ENCODE measurements at regions not wholly inside any gene's neighbourhood (a gene's known extent, or its start where the extent isn't known, plus 50 kb on each side); places are given as distances from the start of the nearest gene placed in this dataset.

DNA sequence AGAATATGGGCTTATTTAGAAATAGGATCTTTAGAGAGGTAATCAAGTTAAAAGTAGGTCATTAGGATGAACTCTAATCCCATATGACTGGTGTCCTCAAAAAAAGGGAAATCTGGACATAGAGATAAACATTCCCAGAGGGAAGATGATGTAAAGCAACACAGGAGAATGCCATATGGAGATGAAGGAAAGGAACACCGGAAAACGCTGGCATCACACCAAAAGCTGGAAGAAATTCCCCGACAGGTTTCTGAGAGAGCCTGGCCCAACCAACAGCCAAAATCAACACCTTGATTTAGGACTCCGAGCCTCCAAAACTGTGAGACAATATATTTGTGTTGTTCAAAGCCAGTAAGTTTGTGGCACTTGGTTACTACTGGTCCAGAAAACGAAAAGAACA is 296.7 kb downstream of the DSEL start:
- DNase-seq: no peak

DNA sequence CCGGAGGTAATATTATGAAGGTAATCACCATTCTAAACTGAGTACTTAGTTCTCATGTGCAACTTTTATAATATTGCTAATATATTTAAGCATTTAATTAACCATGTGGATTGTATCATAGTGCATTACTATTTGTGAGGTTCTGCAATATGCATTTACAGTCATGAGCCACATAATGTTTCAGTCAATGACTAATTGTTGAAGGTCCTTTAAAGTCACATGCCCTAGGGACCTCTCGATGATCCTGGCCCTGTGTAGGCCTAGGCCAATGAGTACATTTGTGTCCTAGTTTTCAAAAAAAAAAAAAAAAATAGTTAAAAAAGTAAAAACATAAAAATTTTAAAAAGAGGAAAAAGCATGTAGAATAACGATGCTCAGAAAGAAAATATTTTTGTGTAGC is 298.0 kb downstream of the DSEL start:
- peak; percentile 5 for DNase-seq

DNA sequence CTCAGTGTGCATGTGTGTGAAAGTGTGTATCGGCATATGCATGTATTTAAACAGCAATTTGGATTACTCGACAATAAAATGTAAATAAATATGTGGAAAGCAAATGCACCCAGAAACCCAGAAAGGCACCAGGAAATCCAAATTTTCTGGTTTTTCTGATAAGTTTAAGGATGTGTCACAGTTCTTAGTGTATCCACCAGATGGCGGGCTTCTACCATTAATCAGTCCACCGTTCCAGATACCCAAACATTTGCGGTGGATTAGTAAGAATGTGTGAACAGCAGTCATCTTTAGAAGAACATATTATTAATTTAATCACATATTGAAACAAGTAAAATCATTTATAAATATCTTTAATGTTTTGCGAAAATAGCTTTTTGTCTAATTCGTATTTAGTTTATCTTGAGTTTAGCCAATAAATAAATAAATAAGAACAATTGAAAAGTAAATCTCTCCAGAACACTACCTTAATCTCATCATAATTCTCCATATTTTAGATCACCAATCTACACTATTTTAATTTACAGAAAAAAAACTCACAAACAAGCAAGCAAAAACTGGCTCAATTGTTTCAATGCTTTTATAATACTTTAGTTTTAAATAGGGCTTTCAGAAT is 298.9 kb downstream of the DSEL start:
- DNase-seq: peak; percentile 65

DNA sequence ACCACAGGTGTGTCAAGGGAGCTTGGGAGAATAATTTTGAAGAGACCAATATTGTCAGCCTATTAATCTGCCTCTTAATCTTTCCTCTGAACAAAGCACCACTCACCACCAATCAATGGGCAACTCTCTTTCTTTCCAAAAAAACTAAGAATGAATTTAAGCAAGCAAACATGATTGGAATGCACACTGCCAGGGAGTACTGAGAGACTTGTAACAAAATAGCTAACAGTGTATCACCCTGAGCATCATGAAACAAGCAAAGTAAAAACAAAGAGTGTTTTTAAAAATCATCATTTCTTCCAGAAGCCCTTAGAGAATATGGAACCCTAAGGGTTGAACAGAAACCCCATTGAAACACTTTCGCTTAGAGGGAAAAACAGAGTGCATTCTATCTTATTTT is 299.7 kb downstream of the DSEL start:
- DNase-seq: peak; percentile 25

DNA sequence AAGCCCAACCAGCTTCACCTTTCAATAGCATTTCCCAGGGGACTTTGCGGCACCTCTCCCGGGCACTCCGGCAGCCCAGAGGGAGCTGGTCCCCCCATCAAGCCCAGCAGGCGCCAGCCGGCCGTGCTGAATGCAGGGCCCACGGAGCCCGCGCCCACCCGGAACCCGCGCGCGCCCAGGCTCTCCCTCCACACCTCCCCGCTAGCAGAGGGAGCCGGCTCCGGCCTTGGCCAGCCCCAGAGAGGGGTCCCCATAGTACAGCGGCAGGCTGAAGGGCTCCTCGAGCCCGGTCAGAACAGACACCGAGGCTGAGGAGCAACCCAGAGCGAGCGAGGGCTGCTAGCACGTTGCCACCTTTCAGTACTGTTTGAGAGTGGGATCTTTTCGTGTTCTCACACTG is 300.8 kb downstream of the DSEL start:
- DNase-seq: no peak

DNA sequence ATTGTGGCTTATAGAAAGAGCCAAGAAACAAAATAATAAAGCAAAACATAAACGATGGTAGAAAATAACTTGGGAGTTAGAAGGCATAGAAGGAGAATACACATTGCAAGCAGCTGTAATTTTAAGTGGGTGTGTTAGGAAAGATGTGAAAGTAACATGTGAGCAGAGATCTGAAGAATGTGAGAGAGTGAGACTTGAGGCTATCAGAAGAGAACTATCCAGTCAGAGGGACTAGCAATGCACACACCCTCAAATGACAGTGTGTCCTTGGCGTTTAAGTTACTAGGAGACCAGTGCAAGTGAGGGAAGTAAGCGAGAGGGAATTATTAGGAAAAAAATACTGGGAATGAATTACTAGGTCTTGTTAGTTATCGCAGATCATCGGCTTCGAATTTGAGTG is 304.9 kb downstream of the DSEL start:
- peak; percentile 24 for DNase-seq

DNA sequence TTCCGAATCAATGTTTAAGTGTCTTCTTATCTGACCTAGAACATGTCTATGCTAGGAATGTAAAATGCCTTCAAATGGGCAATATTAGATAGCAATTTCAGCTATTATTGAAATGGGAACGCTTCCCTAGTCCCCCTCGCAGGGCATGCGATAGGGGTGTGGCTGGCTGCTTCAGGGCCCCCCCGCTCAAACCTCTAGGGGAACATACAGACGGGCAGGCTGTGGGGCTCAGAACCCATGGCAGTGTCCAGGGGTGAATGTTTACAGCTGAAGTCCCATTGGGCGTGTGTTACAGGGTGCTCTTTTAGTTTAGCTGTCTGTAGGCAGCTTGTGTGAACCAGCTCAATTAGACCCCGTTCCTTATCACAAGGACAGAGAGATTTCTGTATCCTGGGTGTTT is 315.9 kb downstream of the DSEL start:
- no peak for DNase-seq

DNA sequence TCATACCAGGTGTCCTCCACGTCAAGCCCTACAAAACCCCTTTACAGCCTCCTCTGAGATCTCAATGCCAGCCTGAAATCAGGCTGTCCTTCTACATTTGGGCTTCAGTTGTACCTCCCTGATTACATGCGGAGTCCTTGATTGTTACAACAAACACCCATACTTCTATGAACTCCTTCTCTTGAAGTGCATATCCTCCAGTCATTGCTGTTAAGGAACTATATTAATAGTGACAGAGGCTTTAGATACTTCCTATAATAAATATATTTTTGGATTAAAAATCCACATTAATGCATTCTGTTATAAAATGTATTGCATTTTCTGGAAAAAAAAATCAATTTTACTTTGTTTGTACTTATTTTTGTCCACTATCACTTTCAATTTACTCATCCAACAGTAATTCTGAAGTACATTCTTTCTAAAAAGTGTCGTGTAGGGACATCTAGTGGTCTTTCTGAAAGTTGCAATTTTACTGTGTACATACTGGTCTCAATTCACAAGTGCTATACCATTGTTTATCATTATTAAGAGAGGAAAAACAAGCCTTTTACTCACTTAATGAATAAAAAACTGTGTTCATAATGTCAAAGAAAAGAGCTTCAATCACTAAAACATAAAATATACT is 316.4 kb downstream of the DSEL start:
- peak; percentile 60 for DNase-seq

DNA sequence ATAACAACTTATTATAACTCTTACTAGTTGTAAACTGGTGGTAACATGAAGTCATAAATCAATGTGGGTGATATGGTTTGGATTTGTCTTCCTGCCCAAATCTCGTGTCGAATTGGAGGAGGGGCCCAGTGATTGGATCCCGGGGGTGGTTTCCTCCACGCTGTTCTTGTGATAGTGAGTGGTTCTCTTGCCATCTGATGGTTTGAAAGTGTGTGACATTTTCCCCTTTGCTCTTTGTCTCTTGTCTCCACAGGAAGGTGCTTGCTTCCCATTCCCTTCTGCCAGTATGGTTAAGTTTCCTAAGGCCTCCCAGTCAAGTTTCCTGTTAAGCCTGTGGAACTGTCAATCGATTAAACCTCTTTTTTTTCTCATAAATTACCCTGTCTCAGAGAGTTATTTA is 321.6 kb downstream of the DSEL start:
- DNase-seq: no peak

DNA sequence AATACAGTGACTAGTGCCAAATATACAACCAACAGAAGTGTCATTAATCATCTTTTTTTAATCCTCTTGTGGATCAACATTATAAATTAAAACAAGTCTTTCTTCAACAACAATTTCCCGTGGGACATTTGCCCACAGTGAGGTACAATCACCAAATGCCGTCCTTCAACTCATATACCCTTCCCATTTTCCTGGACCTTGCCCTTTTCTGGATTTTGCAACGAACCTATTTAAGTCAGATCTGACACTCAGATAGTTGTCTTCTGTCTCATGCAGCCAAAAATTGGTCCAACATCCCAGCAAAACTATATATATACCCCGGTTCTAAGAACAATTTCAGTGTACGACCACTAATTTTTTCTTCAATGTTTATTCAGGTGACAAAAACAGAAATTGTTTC is 324.0 kb downstream of the DSEL start:
- no peak for DNase-seq

DNA sequence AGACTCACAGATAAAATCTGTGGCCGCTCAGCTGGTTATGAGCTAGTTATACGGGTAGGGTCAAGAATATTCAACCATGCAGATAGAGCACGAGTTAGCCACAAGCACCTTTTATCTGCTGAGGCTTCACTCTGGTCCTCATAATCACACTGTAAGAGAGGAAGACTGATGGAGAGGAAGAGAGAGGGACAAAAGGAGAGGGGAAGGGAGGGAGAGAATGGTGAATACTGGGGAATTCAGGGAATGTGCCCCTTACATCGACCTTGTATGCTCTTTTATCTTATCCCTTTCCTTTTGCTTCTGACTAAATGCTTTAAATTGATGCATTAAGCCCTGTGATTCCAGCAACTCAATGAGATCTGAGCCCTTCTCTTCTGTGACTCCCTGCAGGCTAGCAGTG is 333.1 kb downstream of the DSEL start:
- DNase-seq: no peak

DNA sequence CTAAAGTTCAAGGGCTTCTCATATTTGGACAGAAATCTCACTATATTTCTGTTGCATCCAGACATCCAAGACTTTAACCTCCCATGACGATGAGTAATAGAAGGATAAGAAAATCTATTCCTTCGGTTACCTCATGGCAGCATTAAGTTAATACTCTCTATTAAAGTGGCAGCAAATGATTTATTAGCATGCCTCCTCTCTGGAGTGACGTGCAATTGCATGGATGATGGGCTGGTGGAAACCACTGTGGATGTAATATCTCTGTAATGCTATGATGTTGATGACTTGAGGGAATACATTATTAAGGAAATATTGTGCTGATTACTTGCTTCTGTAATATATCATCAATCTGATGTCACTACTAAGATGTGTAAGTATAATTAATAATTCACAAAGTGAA is 336.8 kb downstream of the DSEL start:
- no peak for DNase-seq

DNA sequence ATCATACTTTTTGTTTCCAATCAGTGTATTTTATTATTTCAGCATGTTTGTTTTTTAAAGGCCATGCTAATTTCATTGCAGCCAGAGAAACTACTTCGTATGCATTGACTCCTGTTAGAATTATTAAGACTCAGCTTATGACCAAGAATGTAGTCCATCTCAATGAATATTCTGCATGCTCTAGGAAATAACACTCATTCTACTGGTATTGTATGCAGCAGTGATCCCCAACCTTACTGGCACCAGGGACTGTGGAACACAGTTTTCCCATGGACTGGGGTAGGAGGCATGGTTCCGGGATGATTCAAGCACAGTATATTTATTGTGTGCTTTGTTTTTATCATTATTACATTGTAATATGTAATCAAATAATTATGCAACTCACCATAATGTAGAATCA is 356.9 kb downstream of the DSEL start:
- no peak for DNase-seq

DNA sequence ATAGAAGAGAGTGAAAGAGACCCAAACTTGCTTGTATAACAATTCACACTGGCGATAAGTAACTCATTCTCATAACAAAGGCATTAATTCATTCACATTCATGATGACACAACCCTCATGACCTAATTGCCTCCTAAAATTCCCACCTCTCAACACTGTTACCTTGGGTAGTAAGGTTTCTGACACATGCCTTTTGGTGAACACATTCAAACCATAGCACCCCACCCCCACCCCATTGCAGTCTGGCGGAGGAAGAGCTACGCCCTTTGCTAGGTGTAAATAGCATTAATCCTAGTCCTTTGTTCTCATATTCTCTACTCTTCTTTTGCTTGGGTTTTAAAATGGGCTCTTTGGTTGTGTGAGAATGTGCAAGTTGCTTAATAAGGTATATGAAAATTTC is 361.5 kb downstream of the DSEL start:
- no peak for DNase-seq

DNA sequence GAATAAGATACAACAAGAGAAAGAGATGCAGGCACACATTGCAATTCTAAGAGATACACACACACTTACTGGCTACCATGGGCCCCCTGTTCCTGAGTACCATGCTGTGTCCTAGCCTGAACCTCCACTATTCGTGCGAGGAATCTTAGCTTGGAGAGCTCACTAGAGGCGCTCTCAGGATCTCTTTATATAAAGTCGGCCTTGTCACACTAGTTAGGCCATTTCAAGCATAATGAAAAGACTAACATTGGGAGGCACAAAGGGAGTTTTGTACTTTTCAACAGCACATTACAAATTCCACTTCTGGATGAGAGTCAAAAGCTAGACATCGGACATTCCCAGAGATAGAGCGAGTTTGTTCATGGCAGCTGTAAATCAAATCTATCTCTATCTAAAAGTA is 365.2 kb downstream of the DSEL start:
- DNase-seq: no peak

DNA sequence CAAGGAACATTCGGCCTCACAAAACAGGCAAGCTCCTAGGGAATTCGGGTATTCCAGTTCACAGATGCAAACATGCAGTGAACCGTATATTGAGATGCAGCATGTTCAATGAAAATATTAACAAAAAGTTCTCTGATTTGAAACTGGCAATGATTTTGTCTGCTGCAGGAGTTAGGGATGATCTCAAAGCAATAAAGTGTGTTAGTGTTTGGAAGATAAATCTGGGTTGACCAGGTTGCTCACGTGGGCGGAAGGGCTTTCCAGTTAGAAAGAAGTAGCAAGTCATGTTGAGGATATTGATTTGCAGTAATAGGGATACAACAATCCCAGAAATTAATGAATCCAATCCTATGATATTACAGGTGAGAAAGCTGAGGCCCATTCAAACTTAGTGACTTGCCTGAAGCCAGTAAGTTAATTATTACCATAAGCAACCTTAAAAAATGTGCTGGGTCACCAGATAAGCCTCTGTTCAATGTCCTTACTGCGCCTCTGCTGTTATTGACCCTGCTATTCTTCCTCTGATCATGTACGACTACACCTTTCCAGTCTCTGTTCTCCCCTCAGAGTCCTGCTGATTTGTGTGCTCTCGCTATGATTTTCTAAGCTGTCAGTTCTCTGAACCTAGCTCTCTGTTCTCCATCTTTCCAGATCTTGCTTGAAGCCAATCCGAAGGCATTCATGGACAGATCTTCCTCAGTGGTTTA is 370.8 kb downstream of the DSEL start:
- DNase-seq: no peak

DNA sequence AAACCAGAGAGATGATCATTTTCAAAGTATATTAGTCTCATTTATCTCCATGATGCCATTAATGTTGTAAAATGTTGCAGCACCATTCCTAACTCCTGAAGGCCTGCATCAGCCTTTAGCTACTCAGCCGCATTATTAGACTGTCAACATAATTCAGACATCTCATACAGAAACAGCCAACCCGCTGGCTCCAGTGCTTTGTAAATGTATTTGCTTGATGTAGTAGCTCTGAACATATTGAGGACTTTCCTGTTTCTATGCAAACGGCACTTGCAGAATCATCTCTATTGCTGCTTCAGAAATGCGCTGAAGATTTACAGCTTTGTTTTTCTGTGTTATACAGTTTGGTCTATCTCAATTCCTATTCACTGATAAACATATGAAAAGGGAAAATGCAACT is 372.2 kb downstream of the DSEL start:
- no peak for DNase-seq

DNA sequence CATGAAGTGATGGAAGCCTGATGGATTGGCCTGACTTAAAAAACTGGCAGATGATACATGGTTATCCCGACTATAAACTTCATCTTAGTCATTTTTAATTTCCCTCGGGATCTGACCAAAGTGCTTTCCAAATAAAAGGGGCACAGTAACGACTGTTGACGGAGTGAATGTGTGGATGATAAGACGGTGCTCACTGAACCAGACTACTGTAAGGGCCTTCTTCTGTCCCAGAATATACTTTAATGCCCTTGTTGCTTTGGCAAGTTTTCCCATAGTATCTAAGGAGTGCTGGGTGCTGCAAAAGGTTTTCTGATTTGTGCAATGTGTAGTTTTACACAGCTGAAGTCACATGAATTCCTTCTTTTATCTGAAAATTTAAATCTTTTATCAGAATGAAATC is 373.5 kb downstream of the DSEL start:
- no peak for DNase-seq

DNA sequence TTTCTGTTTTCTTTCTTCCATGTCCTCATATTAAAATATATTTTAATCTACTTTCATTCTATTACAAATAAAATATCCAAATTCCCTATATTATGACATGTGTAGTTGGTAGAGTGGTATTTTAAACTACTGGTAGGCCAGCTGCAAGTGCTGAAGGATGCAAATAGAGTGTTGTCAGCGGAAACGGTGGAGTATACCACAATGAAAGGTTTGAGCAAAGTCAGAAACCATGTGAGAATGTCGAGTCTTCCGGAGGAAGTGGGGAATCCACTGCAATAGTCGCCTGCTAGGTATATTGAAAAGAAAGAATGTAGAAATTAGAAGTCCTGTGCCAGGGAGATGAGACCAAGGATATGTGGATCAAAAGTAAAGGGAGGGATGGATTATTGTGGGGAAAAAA is 373.9 kb downstream of the DSEL start:
- DNase-seq: no peak

DNA sequence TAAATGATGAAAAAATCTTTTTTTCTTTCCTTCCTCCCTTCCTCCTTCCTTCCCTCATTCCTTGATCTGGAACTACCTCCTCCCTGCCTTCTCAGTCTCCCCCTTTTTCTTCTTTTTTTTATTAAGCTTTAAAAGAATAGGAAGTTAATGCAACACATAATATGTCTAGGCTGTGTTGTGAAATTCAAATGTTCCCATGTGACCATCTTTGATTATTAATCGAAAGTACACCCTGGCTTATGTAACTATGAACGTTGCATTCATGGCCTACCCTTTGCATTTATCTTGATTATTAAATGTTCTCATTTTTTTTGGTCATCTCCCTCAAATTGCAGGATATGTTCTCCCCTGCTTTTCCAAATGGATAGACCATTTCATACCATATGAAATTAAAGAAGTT is 376.0 kb downstream of the DSEL start:
- no peak for DNase-seq

DNA sequence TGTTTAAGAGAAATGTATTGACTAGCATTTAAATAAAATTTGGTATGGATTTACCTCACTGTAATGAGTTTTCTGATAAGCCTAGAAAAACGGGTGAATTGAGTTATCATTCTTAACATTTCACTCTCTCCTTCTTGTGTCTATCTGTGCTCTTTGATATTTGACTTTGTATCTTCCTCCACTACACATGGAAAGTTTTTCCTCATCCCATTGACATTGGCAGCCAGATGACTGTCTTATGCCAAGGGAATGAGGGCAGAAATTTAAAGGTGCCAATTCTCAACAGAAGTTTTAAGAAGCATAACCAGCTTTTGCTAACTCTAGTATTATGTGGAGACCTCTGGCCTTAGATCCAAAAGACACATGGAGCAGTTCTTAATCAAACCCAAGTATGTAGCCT is 376.6 kb downstream of the DSEL start:
- DNase-seq: no peak

DNA sequence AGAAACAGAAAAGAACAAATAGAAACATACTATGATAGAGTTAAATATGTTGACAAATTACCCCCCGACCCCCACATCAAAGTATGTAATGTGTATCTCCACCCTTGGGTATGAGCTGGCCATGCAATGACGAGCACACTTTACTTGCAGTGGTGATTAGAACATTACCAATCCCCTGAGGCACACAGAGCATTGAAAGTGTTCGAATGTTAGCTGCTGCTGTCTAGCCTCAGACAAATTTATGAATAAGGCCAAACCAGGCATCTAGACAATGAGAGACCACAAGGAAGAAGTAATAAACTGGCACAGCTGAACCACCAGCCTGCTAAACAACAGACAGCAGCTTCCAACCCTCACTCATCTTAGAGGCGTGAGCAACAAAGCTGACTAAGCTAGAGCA is 380.5 kb downstream of the DSEL start:
- DNase-seq: no peak

DNA sequence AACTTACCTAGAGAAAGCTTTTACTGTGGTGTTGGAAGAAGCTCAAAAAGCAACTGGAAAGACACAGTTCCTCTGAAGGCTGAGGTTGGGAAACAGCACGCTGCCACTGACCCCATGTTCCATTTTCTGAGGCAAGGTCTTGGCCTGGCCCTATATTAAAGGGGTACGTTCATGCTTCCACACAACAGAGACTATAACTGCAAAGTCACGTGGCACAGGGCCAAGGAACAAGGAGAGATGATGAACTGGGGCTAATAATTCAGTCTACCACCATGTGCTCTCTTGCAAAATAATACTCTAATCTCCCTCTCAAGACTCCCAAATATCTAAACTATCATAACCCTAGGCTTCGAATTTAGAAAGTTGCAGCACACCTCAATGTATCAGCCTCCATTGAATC is 381.6 kb downstream of the DSEL start:
- no peak for DNase-seq

DNA sequence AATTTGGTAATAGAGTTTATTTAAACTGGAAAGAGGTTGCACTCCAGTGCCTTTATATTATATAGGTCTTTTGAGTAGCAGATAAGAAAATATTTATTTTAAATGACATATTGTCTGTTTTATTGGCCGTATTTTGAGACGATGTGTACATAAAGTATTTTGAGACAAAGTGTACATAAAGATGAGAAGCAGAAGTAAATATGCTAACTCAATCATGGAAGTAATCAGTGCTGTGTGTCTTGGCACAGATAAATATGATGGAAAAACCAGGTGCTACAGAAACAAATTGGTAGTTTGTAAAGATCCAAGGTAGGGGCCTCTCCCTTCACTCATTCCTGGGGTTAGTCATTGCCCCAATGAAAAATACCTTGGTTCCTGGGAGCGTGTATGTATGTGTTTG is 382.9 kb downstream of the DSEL start:
- DNase-seq: no peak

DNA sequence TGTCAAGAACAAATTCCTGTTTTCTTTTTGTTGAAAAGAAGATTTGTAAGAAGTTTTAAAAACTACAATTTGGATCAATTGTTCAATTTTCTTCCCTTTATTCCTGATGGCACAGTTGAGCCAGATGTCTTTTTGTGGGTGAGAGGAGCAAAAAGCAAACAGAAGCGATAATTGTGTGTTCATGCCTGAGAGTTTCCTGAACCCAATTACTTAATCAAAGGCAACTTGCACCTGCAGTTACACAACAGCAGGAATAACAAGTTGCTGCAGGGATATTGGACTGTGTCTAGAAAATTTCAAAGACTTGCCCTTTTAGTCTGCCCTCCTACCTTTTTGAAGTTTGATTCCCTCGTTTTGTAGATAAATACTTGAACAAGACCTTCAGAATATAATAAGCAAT is 383.6 kb downstream of the DSEL start:
- no peak for DNase-seq

Data from fibroblast of skin of right biceps (primary cell).